ENCODE measurements at regions not wholly inside any gene's neighbourhood (a gene's known extent, or its start where the extent isn't known, plus 50 kb on each side); places are given as distances from the start of the nearest gene placed in this dataset.

DNA sequence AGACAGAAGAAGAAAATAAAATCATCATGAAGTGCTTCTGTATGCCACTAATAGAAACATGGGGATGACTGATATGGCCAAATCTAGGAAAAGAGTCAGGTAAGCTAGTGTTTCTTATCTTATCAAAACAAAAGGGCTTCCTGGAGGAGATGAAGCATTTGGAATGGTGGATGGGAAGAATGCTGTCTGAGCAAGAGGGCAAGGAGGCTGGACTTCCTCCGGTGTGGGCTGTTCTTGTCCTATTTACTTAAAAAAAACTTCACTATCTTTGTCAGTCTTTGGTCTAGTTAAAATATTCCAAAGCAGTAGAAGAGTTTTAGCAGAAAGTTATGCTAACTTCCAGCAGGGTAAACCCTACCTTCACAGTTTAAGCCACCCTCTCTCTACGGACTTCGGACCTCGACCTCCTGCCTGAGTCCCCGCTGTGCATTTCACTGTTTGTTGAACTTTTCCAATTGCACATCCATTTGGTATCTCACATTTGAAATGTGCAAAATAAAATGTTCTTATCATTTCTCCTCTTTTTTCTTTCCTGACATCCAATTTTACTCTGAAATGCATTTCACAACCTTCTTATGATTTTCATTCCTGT is 64.8 kb upstream of the TSPAN2 start:
- TF ChIP-seq, protein P1, sequence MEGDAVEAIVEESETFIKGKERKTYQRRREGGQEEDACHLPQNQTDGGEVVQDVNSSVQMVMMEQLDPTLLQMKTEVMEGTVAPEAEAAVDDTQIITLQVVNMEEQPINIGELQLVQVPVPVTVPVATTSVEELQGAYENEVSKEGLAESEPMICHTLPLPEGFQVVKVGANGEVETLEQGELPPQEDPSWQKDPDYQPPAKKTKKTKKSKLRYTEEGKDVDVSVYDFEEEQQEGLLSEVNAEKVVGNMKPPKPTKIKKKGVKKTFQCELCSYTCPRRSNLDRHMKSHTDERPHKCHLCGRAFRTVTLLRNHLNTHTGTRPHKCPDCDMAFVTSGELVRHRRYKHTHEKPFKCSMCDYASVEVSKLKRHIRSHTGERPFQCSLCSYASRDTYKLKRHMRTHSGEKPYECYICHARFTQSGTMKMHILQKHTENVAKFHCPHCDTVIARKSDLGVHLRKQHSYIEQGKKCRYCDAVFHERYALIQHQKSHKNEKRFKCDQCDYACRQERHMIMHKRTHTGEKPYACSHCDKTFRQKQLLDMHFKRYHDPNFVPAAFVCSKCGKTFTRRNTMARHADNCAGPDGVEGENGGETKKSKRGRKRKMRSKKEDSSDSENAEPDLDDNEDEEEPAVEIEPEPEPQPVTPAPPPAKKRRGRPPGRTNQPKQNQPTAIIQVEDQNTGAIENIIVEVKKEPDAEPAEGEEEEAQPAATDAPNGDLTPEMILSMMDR (IDR thresholded peaks at IDR 0.05): no peak

DNA sequence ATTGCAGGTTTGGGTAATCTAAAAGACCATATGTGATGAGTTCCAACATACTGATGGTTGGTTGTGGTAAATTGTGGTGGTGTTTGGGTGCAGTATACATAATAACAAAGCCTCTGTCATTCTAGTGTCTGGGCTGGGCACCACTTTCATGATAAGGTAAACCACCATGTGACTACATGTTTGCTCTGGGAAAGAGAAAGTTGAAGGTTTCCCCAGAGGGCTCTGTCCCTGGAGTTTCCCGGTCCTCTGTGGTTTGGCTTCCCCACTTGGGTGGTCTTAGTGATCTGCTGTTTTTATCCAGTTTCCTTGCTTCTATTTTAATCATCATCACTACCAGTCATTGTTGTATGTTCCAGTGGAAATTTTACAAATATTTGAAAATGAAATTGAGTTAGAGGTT is 55.9 kb upstream of the TSPAN2 start:
- TF ChIP-seq, protein P1 (IDR thresholded peaks at IDR 0.05): no peak

DNA sequence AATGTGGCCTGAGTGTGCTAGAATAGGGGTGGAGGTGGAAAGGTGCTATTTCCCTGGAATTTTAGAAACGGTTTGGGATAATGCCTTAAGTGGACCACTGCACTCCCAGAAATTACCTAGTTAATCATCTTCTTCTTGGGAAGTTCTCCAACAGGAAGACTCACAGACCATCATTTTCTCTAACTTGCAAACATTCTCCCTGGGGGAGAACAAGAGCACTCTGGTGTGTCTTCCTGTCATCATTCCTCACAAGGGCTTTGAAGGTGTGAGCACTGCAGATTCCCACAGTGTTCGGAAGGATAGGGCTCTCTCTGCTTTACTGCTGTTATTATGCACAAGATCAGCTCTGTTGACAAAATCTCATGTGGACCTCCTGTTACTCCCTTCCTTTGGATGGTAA is 54.9 kb upstream of the TSPAN2 start:
- TF ChIP-seq, protein P1 (IDR thresholded peaks at IDR 0.05): no peak

DNA sequence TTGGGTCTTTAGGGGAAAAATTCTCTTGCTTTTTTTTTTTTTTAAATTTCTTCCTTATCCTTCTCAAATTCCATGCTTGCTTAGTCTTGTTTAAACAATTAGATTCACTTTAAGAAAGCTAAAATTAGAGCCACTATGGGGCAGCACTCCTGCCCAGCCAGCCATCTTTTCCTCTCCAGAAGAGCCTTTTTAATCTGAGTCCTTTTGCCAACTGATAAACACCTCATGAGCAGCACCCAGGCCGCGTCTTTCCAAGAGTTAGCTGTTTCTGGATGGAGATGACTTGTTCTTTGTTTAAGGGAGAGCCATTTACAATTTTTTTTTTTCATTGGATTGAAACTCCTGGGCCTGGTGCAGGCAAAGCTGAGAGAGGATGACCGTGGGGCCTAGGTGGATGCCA is 53.3 kb upstream of the TSPAN2 start:
- TF ChIP-seq, protein P1 (IDR thresholded peaks at IDR 0.05): peak; percentile 30; the same call in 1 of the 2 replicates

DNA sequence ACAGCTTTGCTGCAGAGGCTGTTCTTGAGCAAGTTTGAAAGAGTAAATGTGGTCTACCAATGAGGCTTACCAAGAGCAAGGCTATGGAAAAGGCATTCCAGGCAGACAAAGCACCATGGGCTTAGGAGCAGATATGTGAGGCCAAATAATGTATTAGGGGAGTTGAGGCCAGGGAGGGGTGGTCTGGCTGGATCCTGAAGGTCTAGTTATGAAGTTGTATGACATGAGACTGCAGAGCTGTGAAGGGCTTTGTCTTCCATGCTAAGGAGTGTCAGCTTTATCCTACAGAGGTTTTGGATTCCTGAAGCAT is 51.8 kb upstream of the TSPAN2 start:
- TF ChIP-seq, protein P1 (IDR thresholded peaks at IDR 0.05): no peak

DNA sequence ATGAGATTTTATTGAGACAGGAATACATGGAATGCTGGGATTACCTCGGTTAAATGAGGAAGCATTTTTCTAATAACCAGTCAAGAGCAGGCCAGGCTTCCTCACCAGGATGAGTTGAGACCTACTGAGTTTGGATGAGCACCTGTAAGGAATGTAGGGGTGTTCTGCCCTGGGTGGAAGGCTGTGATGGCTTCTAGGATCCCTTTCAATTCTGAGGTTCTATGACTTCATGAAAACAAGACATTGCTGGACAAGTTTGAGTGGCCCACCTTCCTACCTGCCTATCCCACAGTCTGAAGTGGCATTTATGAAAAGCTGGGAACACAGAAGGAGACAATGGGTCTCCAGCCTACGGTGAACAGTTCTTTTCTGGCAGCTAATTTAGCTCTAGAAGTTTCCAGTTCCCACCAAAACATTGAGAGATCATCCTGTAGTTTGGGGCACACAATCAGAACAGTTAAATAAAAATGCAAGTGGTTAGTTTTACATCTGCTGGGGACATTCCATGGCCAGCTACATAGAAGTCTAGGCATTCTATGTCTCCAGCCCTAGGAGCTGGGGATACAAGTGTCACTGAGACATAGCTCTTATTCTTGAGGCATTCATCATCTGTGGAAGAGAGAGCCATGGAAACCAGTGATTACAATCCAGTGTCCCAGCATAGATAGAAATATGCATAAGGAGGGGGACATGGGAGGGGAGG is 51.3 kb upstream of the TSPAN2 start:
- TF ChIP-seq, protein P1 (IDR thresholded peaks at IDR 0.05): no peak

DNA sequence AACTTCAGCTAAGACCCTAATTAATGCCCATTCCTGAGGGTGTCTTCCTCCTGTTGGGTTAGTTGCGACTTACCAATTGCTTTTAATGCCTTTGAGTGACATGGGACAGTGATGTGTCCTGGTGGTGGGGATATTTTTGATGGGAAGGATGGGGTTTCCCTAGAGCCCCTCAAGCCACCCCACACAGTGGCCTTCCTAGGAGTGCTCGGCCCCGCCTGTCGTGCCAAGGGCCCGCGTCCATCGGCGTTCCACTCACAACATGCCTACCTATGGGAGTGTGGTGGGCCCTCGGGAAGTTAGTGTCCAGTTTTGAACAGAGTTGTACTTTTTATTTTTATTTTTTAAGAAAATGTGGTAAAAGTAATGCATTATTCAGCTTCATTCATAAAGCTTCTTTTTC is 50.1 kb upstream of the TSPAN2 start:
- TF ChIP-seq, protein P1 (IDR thresholded peaks at IDR 0.05): no peak

Measured in LNCAP (cell line).